NOMO-1 treated with DMSO at 0.1 percent for 48 hours (cell line): ENCODE measurements at regions not wholly inside any gene's neighbourhood (a gene's known extent, or its start where the extent isn't known, plus 50 kb on each side); places are given as distances from the start of the nearest gene placed in this dataset.
A peak's percentile ranks its signal among the peaks of the same experiment; 100 is the strongest.

Experiments
- DNase-seq: peaks from one replicate; lab custom pipeline; 2025; ENCODE audit not compliant: unreplicated experiment; lab: John Stamatoyannopoulos, UW

- no peak for DNase-seq
Measured at GRCh38 chr18:22355598-22355997, 62.1 kb downstream of the CTAGE1 start.

- DNase-seq: no peak
Measured at GRCh38 chr18:22355069-22355468, 62.6 kb downstream of the CTAGE1 start.

GRCh38 chr18:22349966-22350365 lies 67.7 kb downstream of the CTAGE1 start:
- no peak for DNase-seq

- DNase-seq: no peak
Measured at GRCh38 chr18:22349317-22349898, 68.3 kb downstream of the CTAGE1 start.

GRCh38 chr18:22348521-22349316 lies 69.0 kb downstream of the CTAGE1 start:
- DNase-seq: no peak

- no peak for DNase-seq
Measured at GRCh38 chr18:22347606-22348511, 69.9 kb downstream of the CTAGE1 start.

GRCh38 chr18:22346953-22347605 lies 70.6 kb downstream of the CTAGE1 start:
- peak; percentile 62 for DNase-seq

- DNase-seq: no peak
Measured at GRCh38 chr18:22346401-22346952, 71.2 kb downstream of the CTAGE1 start.

- no peak for DNase-seq
Measured at GRCh38 chr18:22345718-22346117, 72.0 kb downstream of the CTAGE1 start.

GRCh38 chr18:22344908-22345670 lies 72.6 kb downstream of the CTAGE1 start:
- peak; percentile 24 for DNase-seq

- no peak for DNase-seq
Measured at GRCh38 chr18:22344445-22344844, 73.3 kb downstream of the CTAGE1 start.

GRCh38 chr18:22343613-22344012 lies 74.1 kb downstream of the CTAGE1 start:
- DNase-seq: no peak

- peak; percentile 8 for DNase-seq
Measured at GRCh38 chr18:22342625-22343024, 75.1 kb downstream of the CTAGE1 start.

- DNase-seq: no peak
Measured at GRCh38 chr18:22340331-22340730, 77.4 kb downstream of the CTAGE1 start.

GRCh38 chr18:22339913-22340312 lies 77.8 kb downstream of the CTAGE1 start:
- DNase-seq: no peak

GRCh38 chr18:22337833-22338232 lies 79.9 kb downstream of the CTAGE1 start:
- no peak for DNase-seq

- DNase-seq: no peak
Measured at GRCh38 chr18:22337306-22337705, 80.4 kb downstream of the CTAGE1 start.

GRCh38 chr18:22336406-22336805 lies 81.3 kb downstream of the CTAGE1 start:
- DNase-seq: no peak

GRCh38 chr18:22335731-22336198 lies 82.0 kb downstream of the CTAGE1 start:
- no peak for DNase-seq

GRCh38 chr18:22334567-22334966 lies 83.1 kb downstream of the CTAGE1 start:
- DNase-seq: no peak
